H1 (cell line): ENCODE measurements at regions not wholly inside any gene's neighbourhood (a gene's known extent, or its start where the extent isn't known, plus 50 kb on each side); places are given as distances from the start of the nearest gene placed in this dataset.

Source experiments
- CTCF ChIA-PET: fragments of 300-600 bp; sonication (Branson Sonifier 250); formaldehyde crosslinking; loops from one replicate; lab custom pipeline; 2021; ENCODE audit not compliant: partially characterized antibody; lab: Charles Lee
- POLR2A ChIA-PET: fragments of 300-600 bp; sonication (Branson Sonifier 250); formaldehyde crosslinking; loops from one replicate; lab custom pipeline; 2021; ENCODE audit warnings: inconsistent platforms; ENCODE audit not compliant: partially characterized antibody; lab: Charles Lee
- DNase-seq, 2 experiments: peaks; one replicate each; pipeline versions ENCODE4 v3.0.0 to v3.0.0-alpha.2; 2010 to 2022; ENCODE audit warnings: low spot score in 2 of 2, low read depth in 1 of 2, mixed read lengths in 1 of 2
- FAIRE-seq: peaks from 2 replicates; lab custom pipeline; 2011; peaks lifted over from hg19 to GRCh38; lab: Jason Lieb, UNC
- H2AFZ ChIP-seq: 2 replicates; pipeline ENCODE4 v1.8.1; 2012; ENCODE audit warnings: low read length, inconsistent platforms
- H2AK5ac ChIP-seq: 2 replicates; pipeline ENCODE4 v1.6.1; 2013; ENCODE audit warnings: low read depth, low read length
- H2BK120ac ChIP-seq: replicated peaks from 2 replicates; pipeline ENCODE3; 2013; ENCODE audit warnings: low read depth, low read length, inconsistent platforms
- H2BK12ac ChIP-seq: 2 replicates; pipeline ENCODE4 v1.6.1; 2013; ENCODE audit warnings: low read depth, low read length
- H2BK15ac ChIP-seq: 2 replicates; pipeline ENCODE4 v1.6.1; 2013; ENCODE audit warnings: low read length
- H2BK20ac ChIP-seq: 2 replicates; pipeline ENCODE4 v1.6.1; 2013; ENCODE audit warnings: low read length
- H2BK5ac ChIP-seq: 2 replicates; pipeline ENCODE4 v1.6.1; 2013; ENCODE audit warnings: low read depth, low read length
- H3K14ac ChIP-seq: 2 replicates; pipeline ENCODE4 v1.6.1; 2013; ENCODE audit warnings: inconsistent platforms; ENCODE audit not compliant: insufficient read length
- H3K18ac ChIP-seq: 2 replicates; pipeline ENCODE4 v1.6.1; 2013; ENCODE audit warnings: low read length; ENCODE audit errors: extremely low read depth
- H3K23ac ChIP-seq: 2 replicates; pipeline ENCODE4 v1.6.1; 2013; ENCODE audit warnings: inconsistent platforms; ENCODE audit not compliant: insufficient read length
- H3K23me2 ChIP-seq: 2 replicates; pipeline ENCODE4 v1.6.1; 2013; ENCODE audit warnings: low read depth, low read length
- H3K27ac ChIP-seq: 2 replicates; pipeline ENCODE4 v1.6.1; 2011; ENCODE audit warnings: low read depth, low read length, inconsistent platforms
- H3K27me3 ChIP-seq, 4 experiments: replicated peaks in 1 of 4; 1 replicate in 1 of 4; 2 replicates in 3 of 4; pipeline versions ENCODE4 v1.6.1 to v1.8.1; 2011 to 2013; ENCODE audit warnings: low read length in 3 of 4, mild to moderate bottlenecking in 3 of 4, inconsistent platforms in 2 of 4, mixed read lengths in 2 of 4, moderate library complexity in 1 of 4; ENCODE audit not compliant: control insufficient read depth in 3 of 4, insufficient read depth in 3 of 4; ENCODE audit errors: extremely low read depth in 1 of 4
- H3K36me3 ChIP-seq, 4 experiments: 2 replicates each; pipeline versions ENCODE4 v1.6.1 to v1.8.1; 2011 to 2013; ENCODE audit warnings: mild to moderate bottlenecking in 4 of 4, low read length in 3 of 4, moderate library complexity in 2 of 4, control low read depth in 1 of 4, inconsistent platforms in 1 of 4; ENCODE audit not compliant: insufficient read depth in 4 of 4, control insufficient read depth in 2 of 4
- H3K4ac ChIP-seq: replicated peaks from 2 replicates; pipeline ENCODE3; 2013; ENCODE audit warnings: low read length, low read depth, mixed read lengths, inconsistent platforms; ENCODE audit not compliant: insufficient read length
- H3K4me1 ChIP-seq, 4 experiments: replicated peaks in 1 of 4; 1 replicate in 1 of 4; 2 replicates in 3 of 4; pipeline versions ENCODE4 v1.6.1 to v1.8.1; 2011 to 2013; ENCODE audit warnings: low read length in 3 of 4, inconsistent platforms in 2 of 4, mixed read lengths in 1 of 4; ENCODE audit not compliant: insufficient read depth in 4 of 4, control insufficient read depth in 3 of 4
- H3K4me2 ChIP-seq, 2 experiments: 2 replicates each; pipeline versions ENCODE4 v1.6.1 to v1.8.1; 2011 to 2013; ENCODE audit warnings: low read depth in 2 of 2, low read length in 2 of 2, control low read depth in 1 of 2, inconsistent platforms in 1 of 2, mild to moderate bottlenecking in 1 of 2; ENCODE audit not compliant: insufficient read depth in 1 of 2
- H3K4me3 ChIP-seq, 4 experiments: fragments of 200-600, 300-600 bp in 1 of 4; sonication (generic), shearing (Covaris generic), sonication (Bioruptor Twin) in 1 of 4; 2 replicates each; pipeline versions ENCODE4 v1.5.1 to v1.8.1; 2011 to 2016; ENCODE audit warnings: low read length in 4 of 4, low read depth in 3 of 4, control low read depth in 2 of 4, inconsistent platforms in 2 of 4, mild to moderate bottlenecking in 2 of 4, mixed read lengths in 1 of 4, moderate library complexity in 1 of 4; ENCODE audit not compliant: insufficient read depth in 2 of 4; ENCODE audit errors: extremely low read depth in 1 of 4
- H3K56ac ChIP-seq: replicated peaks from 2 replicates; pipeline ENCODE3; 2013; ENCODE audit warnings: low read depth, mild to moderate bottlenecking, mixed read lengths, low read length, inconsistent platforms; ENCODE audit not compliant: insufficient read length
- H3K79me1 ChIP-seq: 2 replicates; pipeline ENCODE4 v1.6.1; 2013; ENCODE audit warnings: low read depth, low read length, control low read depth
- H3K79me2 ChIP-seq, 2 experiments: 2 replicates each; pipeline versions ENCODE4 v1.6.1 to v1.8.1; 2012 to 2013; ENCODE audit warnings: low read length in 2 of 2, mild to moderate bottlenecking in 2 of 2, inconsistent platforms in 1 of 2; ENCODE audit not compliant: insufficient read depth in 2 of 2, control insufficient read depth in 1 of 2
- H3K9ac ChIP-seq, 4 experiments: replicated peaks in 1 of 4; 1 replicate in 1 of 4; 2 replicates in 3 of 4; pipeline versions ENCODE4 v1.6.1 to v1.8.1; 2011 to 2013; ENCODE audit warnings: low read depth in 3 of 4, low read length in 3 of 4, control low read depth in 2 of 4, mild to moderate bottlenecking in 2 of 4, moderate library complexity in 2 of 4, inconsistent platforms in 1 of 4; ENCODE audit errors: extremely low read depth in 1 of 4
- H3K9me3 ChIP-seq, 2 experiments: 2 replicates each; pipeline versions ENCODE4 v1.6.1 to v1.8.1; 2012 to 2013; ENCODE audit warnings: mild to moderate bottlenecking in 2 of 2, moderate library complexity in 2 of 2, control low read depth in 1 of 2, inconsistent platforms in 1 of 2, low read depth in 1 of 2, low read length in 1 of 2, mixed read lengths in 1 of 2; ENCODE audit not compliant: insufficient read depth in 2 of 2
- H4K20me1 ChIP-seq, 2 experiments: replicated peaks in 1 of 2; 2 replicates each; pipeline versions ENCODE3 to v1.8.1; 2011 to 2013; ENCODE audit warnings: inconsistent platforms in 2 of 2, low read length in 2 of 2, mild to moderate bottlenecking in 1 of 2; ENCODE audit not compliant: insufficient read depth in 2 of 2, control insufficient read depth in 1 of 2
- H4K5ac ChIP-seq: 2 replicates; pipeline ENCODE4 v1.6.1; 2013; ENCODE audit warnings: low read length, low read depth, mixed read lengths, inconsistent platforms; ENCODE audit not compliant: insufficient read length
- H4K8ac ChIP-seq: 2 replicates; pipeline ENCODE4 v1.8.0; 2013; ENCODE audit warnings: mild to moderate bottlenecking, moderate library complexity, low read length, inconsistent platforms; ENCODE audit not compliant: insufficient read depth; ENCODE audit errors: extremely low read depth
- H4K91ac ChIP-seq: replicated peaks from 2 replicates; pipeline ENCODE3; 2013; ENCODE audit warnings: low read length, mixed read lengths, inconsistent platforms; ENCODE audit not compliant: insufficient read length
- EZH2 ChIP-seq: fragments of 200-600 bp; sonication (generic); IDR thresholded peaks from 2 replicates; pipeline ENCODE4 v1.7.1; 2012; ENCODE audit warnings: low read depth, mild to moderate bottlenecking, moderate library complexity, low read length, inconsistent platforms; ENCODE audit not compliant: severe bottlenecking
- HDAC6 ChIP-seq: IDR thresholded peaks from one replicate; pipeline ENCODE4 v1.7.1; 2012; ENCODE audit warnings: low read depth, mild to moderate bottlenecking, inconsistent platforms, low read length, moderate library complexity
- POLR2AphosphoS5 ChIP-seq: IDR thresholded peaks from 2 replicates; pipeline ENCODE4 v1.6.1; 2011; ENCODE audit warnings: low read depth, low read length
- WGBS, 2 experiments: shearing (Covaris generic) in 1 of 2; methylation state at CpG; one replicate each; pipeline versions ENCODE4 v1.1.6 to v1.1.7; 2013 to 2015; ENCODE audit warnings: low lambda C conversion rate in 2 of 2, mixed read lengths in 2 of 2, inconsistent platforms in 1 of 2, low coverage in 1 of 2, missing lambda C conversion rate in 1 of 2; ENCODE audit not compliant: insufficient replicate concordance in 2 of 2, insufficient coverage in 1 of 2, insufficient read length in 1 of 2; ENCODE audit errors: extremely low coverage in 1 of 2, missing lambda C conversion rate in 1 of 2; 5-methylcytosine and 5-hydroxymethylcytosine counted together

- POLR2A ChIA-PET, result no interaction called here
- no peak for DNase-seq
- CTCF ChIA-PET, result interaction anchor here (1.4 kb wide), 2 partner anchors 64 to 75 kb away, joined by 3 to 4 read pairs; no protein-coding TSS in a partner anchor
- no peak for TF ChIP-seq EZH2
- TF ChIP-seq HDAC6, result no peak
- TF ChIP-seq POLR2AphosphoS5, result no peak
These were observed 272.3 kb downstream of the RAD51AP2 start for GRCh38 chr2:17245906-17246305.

More at GRCh38 chr2:17245906-17246305, 272.3 kb downstream of the RAD51AP2 start:
- H3K4ac ChIP-seq, result no peak overlapping the region
- no peak overlapping the region for H3K23ac ChIP-seq
- H2BK5ac ChIP-seq, result no peak overlapping the region
- no peak overlapping the region for H2BK120ac ChIP-seq
- no peak overlapping the region for H3K14ac ChIP-seq
- H3K4me3 ChIP-seq, result no peak overlapping the region
- no peak for FAIRE-seq
- no peaks in the 10 kb centered on the region for H3K9me3 ChIP-seq
- H2AK5ac ChIP-seq, result no peak overlapping the region
- no peaks in the 10 kb centered on the region for H3K79me2 ChIP-seq
- H2BK12ac ChIP-seq, result no peak overlapping the region
- no peak overlapping the region for H3K9ac ChIP-seq
- H4K91ac ChIP-seq, result no peak overlapping the region
- no peaks in the 10 kb centered on the region for H3K79me1 ChIP-seq
- H2BK20ac ChIP-seq, result no peak overlapping the region
- H2AFZ ChIP-seq, result no peak overlapping the region
- H3K23me2 ChIP-seq, result no peaks in the 10 kb centered on the region; the same call in 1 of the 2 replicates
- H3K27ac ChIP-seq, result no peak overlapping the region
- peaks cover 0 to 4% (median 0%) of the 10 kb centered on the region in 4 experiments; a peak in 2 of 7 replicates for H3K4me1 ChIP-seq
- no peak overlapping the region for H3K18ac ChIP-seq
- no peaks in the 10 kb centered on the region for H4K20me1 ChIP-seq
- whole genome bisulfite sequencing, 2 experiments, result 84% methylated on average over 2 of the region's 2 CpGs; no CpG with 5 or more reads in 1 of the 2 experiments
- no peak overlapping the region for H4K5ac ChIP-seq
- no peaks in the 10 kb centered on the region for H3K27me3 ChIP-seq
- no peak overlapping the region for H2BK15ac ChIP-seq
- H3K56ac ChIP-seq, result no peak overlapping the region
- H3K36me3 ChIP-seq, result no peaks in the 10 kb centered on the region
- H4K8ac ChIP-seq, result no peak overlapping the region
- H3K4me2 ChIP-seq, result no peak overlapping the region
